Fibroblast of peridontal ligament (primary cell): ENCODE measurements at regions not wholly inside any gene's neighbourhood (a gene's known extent, or its start where the extent isn't known, plus 50 kb on each side); places are given as distances from the start of the nearest gene placed in this dataset.
"Not testable (repeated sequence)": the region's sequence is repeated elsewhere in the genome, so short reads cannot be mapped to it uniquely, and the experiment has no call there.

Experiments
- DNase-seq: peaks from one replicate; pipeline ENCODE4 v3.0.0-alpha.2; 2010; ENCODE audit errors: extremely low read depth

DNA sequence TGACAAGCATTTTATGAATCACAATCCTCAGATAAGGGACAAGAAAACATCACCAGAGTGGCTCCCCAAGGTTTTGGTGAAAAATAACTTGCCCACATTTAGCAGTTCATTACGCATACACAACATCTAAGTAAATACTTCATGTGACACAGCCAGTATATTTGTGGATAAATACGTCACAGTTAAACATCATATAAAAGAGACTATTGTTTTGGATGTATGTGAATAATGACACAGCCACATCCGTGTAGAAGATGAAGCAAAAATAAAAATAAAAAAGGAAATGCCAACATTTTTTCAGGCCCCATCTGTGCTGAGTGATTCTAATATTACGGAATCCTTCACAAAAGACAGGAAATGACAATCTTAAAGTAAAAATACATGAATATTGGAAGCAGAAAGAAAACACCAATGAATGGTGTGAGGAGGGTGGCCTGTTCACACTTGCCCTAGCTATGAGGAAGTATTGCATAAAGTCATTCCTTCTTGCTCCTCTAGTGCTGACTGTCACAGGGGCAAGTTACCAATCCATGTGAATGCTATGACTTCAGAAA, 457.1 kb downstream of the KLF12 start:
- no peak for DNase-seq

DNA sequence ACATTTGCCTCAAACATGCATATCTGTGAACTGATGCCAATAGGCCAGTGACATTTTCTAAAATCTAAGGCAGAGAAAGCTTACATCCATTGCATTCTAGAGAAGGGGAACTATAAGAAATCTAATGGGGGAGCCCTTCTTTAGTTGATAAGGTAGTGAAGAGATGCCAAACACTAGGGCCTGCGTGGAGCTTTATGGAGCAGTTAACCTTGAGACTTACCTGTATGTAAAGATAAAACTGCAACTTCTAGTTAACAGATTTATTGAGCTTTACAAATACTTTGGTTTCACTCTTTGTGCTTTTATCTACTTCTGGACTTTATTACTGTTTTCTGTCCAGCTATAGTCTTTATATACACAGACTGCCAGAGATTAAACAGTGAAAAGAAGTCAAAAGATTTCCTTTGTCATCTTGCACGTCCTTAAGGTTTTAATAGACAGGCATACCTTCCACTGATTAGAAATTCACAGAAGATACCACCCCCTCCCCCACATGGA, 457.6 kb downstream of the KLF12 start:
- DNase-seq: no peak

DNA sequence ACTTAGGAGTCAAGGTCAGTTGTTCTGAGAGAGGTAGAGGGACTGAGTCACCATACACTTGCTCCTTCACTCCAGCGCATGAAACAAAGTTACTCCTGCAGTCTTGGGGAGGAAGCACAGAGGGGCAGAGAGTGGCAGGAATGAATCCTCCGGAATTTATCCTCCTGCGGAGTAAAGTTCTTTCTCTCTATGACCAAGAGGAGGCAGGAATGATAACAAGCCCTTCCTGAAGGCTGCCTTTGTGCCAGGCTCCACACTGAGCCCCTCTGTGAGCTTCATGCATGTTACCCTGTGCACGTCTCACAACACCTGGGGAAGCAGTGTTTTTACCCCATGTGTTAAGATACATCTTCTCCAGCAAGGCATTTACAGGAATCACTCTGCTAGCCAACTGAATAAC, 458.4 kb downstream of the KLF12 start:
- no peak for DNase-seq

DNA sequence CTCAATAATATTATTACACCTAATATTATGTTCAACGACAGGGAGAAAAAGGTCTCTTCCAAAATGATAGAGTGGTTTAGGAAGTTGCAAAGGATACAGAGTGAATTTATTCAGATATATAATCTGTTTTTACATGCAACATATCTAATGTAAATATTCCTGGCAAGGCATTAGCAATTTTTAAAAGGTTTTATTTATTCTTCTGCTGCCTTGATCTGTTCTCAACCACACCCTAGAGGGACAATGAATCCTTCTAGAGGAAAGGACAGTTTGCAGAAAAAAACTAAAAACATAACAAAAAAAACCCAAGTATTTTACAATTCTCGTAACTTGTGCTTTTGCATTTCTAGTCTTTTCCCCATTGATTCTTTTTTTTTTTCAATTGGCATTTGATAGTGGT, 459.6 kb downstream of the KLF12 start:
- no peak for DNase-seq

DNA sequence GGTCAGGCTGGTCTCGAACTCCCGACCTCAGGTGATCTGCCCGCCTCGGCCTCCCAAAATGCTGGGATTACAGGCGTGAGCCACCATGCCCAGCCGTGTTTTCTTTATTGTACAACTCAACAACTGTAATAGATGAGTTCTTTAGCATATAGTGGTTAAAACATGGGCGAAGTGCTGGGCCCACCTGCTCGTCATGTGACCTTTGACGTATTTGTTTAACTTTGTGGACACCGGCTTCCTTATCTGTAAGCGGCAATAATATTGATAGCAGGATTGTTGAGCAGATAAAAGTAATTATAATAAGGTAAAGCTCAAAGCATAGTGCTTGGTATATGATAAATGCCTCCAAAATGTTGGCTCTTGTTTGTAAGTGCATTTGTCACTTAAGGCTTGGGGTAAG, 460.3 kb downstream of the KLF12 start:
- DNase-seq: no peak

DNA sequence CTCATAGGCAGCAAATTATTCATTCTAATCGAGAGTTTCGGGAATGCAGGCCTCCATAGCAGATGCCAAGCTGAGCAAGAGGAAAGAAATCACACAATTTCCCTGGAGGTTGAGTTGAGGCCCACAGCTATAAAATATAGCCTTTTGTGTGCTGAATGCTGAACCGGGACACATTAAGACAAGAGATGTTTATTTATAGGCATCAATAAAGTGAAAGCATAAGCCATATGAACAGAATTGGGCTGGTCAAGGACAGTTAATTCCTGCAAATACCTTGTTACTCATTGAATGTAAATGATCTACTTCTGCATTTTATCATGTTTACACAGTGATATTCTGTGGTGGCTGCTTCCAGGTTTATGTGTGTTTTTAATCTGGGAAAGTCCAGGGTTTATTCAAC, 461.7 kb downstream of the KLF12 start:
- DNase-seq: no peak

DNA sequence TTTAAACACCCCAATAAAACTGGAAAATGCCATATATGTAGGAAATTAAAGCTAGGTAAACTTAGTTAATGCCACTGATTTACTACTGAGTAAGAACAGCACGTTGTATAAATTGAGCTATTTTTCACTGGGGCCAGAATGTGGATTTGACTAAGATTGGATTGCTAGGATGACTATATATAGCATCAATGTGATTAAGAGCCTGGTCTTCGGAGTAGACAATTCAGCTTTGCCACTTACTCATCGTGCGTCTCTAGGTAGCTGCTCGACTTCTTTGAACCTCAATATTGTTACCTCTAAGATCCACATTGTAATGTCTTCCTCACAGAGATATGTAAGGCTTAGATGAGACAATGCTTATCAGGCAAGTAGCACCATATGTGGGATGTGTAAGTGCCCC, 462.5 kb downstream of the KLF12 start:
- DNase-seq: no peak

DNA sequence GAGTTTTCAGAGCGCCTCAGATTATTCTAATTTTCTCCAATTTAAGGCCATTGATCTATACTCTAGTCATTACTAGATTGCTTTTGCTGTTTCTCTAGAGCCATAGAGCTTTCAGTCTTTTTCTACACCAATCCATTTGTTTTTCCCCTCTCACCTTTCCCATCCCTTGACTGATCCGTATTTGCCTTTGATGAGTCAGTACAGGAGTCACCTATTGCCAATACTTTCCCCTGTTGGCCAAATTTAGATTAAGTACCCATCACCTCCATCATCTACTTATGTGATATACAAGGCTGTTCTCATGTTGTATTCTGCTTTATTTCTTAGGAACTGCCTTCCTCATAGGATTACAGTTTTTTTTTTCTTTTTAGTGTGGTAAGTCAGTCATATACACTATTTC, 463.2 kb downstream of the KLF12 start:
- DNase-seq: no peak

DNA sequence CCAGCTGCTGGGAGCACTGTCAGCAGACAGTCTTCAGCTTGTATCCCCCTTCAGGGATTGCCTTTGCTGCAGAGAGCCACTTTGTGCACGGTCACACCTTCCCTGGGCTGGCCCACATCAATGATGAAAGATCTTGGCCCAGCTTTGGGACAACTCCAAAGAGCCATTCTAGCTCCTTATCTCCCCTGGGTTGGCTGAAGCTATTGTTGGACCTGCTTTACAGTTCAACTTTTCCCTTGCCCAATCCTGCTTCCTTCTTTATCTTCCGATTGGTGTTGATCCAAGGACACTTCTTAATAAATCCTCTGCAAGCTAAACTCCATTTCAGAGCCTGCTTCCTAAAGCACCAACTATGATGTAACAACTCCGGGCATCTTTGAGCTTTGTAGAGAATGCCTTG, 466.4 kb downstream of the KLF12 start:
- DNase-seq: no peak

DNA sequence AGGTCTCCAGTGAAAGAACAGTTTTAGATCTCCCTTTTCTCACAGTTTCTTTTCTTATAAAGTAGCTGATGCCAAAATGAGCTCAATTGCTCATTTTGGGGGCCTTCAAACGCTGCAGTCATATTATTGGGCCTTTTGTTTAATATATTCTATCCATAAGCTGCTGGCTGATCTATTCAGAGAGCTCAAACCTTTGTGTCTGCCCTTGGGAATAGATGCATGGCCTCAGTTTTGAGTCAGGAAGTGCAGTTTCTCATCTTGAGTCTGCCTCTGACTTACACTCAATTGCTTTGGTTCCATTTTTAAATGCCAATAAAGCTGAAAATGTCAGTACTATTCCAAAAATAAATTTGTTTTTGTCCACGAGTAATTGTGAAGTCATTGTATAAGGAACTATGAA, 468.9 kb downstream of the KLF12 start:
- DNase-seq: no peak

DNA sequence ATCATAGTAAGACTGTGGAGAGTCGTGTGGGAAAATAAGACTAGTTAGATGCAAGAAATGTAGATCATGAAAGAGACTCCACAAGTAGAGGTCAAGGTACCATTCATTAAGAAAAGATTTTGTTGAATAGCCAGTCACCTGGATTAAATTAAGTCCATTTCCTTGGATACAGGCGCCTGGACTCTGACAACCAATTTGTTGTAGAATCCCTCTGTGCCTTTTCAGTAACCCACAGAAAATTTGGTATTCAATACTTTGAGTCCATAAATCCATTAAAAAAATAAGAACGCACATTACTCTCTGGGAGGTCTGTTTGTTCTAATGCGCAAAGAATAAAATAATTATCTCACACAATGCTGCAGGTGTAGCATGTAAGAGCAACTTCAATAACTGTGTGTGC, 469.4 kb downstream of the KLF12 start:
- DNase-seq: no peak

DNA sequence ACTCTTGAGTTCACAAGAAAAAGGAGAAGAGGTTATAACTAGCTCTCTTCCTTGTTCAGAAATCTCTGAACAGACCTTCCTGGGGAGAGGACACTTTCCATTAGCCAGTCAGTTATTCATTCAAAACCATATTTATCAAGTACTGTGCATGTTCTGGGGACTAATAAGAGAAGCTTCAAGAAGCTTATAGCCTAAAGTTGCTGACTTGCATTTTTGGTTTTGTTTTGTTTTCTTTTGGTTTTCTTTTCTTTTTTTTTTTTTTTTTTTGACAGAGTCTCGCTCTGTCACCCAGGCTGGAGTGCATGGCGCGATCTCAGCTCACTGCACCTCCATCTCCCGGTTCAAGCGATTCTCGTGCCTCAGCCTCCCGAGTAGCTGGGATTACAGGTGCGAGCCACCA, 471.4 kb downstream of the KLF12 start:
- DNase-seq: no peak

DNA sequence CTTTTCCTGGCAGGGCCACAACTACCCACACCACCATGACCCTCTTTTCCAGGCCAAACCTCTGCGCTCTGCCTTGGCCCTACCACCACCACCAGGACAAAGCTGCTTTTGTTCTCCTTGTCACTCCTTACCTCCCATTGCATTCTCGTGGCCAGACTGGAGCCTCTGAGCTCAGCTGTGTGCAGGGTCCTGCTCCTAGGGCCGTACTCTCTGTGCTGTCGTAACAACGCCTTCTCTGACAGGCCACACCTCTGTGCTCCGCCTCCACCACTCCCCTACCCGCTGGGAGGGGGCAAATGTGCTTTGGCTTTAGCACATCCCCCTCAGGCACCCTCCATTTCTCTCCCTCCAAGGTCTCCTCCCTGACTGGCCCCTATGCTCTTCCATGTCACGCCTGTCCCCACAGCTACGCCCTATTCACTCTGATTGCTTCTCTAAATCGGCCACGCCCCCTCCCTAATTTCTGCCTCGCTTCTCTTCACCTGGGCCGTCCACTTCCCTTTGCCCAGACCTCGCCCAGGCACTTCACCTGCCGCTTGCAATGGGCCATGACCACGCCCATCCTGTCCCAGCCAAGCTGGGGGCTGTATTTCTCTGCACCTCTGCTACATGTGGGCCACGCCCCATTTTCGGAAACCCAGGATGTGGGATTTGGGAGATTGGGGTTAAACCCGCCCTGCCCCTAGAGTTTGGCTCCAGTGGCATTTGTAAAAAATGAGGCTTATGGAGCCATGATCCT, 472.3 kb downstream of the KLF12 start:
- no peak for DNase-seq

DNA sequence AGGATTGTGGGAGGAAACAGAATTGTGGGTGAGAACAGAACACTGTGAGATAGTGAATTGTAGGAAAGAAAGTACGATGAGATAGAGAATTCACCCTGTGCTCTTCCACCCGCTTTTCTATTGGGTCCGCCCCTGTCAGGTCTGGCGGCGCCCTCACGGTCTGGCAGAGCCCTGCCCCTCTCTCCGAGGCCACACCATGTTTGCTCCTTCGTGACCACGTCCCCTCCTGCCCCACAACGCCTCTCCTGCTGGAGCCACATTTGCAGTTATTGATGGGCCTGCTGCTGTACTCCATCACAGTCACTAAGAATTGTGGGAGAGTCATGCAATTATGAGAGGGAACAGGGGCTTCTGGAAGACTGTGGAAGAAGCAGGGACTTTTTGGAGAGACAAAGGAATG, 473.1 kb downstream of the KLF12 start:
- DNase-seq: no peak

DNA sequence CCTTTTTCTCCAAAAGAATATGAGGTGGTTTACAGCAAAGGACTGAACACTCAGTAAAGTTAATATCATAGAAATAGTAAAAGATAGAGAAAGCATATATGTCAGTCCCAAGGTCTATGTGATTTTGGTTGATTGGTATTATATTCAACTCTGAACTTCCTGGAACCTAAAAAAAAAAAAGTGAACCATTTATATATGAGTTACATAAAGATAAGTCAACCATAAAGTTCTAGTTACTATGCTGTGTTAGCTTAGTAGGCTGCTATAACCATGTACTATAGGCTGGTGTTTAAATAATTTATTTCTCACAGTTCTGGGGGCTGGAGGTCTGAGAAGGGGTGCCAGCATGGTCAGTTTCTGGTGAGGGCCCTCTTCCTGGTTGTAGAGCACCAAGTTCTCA, 475.6 kb downstream of the KLF12 start:
- no peak for DNase-seq

DNA sequence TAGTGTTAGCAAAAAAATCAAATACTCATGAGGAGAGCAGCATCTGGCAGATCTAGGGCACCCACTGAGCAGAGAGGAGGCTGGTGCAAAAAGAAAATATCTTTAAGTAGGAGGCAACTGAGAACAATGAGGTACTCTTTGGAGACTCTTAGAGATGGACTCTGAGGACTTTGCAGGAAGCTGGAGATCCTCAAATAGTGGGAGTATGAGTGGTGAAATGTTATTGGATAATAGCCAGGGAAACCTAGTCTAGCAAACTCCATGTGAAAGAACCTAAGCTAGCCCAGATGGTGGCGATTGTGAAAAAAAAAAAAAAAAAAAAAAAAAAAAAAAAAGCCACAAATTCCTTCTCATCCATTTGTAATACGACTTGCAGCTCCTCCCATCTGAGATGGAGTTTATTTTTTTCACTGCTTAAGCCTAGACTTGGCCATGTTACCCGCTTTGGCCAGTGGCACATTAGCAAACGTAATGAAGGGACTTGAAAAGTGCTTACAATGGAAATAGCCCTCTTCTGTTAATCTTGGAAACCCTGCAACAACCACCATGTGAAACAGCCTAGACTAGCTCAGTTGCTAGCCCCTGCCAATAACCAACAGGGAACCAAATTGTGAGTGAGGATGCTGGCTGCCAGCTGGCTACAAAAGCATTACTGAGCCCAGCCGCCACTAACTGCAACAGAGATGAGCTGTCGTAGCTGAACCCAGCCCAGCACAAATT, 476.2 kb downstream of the KLF12 start:
- peak; percentile 19 for DNase-seq

DNA sequence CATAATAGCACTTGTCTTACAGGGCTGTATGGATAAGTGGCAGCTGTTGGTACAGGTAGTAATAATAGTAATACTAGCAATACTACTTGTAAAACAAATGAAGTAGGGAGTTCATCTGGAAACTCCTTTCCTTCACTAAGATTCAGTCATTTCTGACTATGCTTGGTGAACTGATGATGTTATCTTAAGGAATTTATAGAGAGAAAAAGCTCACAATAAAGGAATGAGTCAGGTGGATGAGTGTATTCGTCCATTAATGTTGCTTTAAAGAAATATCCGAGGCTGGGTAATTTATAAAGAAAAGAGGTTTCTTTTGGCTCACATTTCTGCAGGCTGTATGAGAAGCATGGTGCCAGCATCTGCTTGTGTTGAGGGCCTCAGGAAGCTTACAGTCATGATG, 477.3 kb downstream of the KLF12 start:
- no peak for DNase-seq

DNA sequence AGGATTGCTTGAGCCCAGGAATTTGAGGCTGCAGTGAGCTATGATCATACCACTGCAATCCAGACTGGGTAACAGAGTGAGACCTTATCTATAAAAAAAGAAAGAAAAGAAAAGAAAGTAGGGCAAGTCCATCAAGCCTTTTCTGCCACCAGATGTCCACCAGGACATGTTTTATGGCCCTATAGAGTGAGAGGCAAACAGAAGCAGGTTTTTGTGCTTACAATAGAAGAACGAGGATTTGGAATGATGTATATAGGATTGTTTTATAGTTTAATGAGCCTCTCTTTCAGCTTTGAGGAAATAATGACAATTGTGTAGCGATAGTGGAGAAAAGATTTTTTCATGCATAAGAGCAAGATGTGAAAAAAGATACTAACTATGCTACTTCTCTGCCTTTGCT, 480.5 kb downstream of the KLF12 start:
- DNase-seq: no peak

DNA sequence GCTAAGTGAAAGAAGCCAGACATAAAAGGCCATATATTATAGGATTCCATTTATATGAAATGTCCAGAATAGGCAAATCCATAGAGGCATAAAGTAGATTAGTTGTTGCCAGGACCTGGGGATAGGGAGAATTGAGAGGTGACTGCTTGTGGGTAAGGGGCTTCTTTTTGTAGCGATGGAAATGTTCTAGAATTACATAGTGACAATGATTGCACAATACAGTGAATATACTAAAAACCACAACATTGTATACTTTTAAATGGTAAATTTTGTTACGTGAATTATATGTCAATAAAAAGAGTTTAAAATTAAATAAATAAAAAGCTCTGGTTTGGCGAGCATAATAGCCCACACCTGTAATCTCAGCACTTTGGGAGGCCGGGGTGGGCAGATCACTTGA, 486.8 kb downstream of the KLF12 start:
- no peak for DNase-seq

DNA sequence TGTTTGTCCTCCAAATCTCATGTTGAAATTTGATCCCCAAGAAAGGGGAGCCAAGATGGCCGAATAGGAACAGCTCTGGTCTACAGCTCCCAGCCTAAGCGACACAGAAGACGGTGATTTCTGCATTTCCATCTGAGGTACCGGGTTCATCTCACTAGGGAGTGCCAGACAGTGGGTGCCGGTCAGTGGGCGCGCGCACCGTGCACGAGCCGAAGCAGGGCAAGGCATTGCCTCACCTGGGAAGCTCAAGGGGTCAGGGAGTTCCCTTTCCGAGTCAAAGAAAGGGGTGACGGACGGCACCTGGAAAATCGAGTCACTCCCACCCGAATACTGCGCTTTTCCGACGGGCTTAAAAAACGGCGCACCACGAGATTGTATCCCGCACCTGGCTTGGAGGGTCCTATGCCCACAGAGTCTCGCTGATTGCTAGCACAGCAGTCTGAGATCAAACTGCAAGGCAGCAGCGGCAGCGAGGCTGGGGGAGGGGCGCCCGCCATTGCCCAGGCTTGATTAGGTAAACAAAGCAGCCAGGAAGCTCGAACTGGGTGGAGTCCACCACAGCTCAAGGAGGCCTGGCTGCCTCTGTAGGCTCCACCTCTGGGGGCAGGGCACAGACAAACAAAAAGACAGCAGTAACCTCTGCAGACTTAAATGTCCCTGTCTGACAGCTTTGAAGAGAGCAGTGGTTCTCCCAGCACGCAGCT, 493.6 kb downstream of the KLF12 start:
- not testable (repeated sequence) for DNase-seq

DNA sequence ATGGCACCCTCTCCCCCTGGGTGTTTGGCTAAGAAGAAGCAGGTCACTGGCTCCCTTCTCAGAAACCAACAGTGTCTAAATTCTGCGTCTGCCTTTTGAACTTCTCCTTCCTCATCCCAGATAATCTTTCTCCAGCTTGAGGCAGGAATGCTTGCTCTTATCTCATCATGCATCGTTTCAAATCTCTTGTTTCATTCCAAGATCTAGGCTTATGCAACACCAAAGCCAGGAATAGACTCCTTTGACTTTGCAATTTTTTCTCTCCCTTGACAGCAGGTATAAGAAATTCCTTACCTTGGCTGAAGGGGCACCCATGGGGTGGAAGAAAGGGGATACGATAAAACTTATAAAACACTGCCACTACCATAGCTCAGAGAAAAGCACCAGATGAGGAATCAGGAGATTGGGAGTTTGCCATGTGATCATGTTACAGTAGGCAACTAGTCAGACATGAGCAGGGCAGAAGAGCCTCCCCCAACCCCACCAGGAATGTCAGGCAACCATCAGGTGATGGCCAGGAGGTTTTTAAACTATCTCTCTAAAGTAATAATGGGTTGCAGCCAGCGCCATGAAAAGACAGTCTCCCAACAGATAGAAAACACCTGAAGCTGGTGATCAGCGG, 498.9 kb downstream of the KLF12 start:
- DNase-seq: no peak

DNA sequence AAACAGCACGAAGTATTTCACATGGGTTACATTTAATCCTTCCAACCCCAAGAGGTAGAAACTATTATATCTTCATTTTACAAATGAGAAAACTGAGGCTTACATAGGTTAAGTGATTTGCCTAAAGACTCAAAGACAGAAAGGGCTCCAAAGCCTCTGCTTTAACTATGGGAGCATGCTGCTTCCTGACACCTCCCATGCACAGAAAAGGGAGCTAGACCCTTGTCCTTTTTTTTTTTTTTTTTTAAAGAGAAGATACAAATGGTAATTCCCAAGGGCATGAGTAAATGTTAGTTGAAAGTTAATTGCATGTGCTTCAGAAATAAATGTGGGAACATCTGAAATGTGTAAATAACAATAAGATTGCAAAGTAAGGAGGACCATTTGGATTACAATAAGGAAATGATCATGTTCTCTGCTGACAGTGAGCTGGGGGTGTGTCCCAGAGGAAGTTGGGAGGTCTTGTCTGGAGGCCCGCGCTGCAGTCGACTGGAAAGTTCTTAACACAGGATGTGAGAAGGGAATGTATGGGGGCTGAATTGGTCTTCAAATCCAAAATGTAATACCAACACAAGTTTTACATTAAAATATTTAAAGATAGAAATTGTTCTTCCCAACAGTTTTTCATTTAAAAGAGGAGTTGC, 500.3 kb downstream of the KLF12 start:
- no peak for DNase-seq
